OCI-LY1 (cell line): ENCODE measurements at regions not wholly inside any gene's neighbourhood (a gene's known extent, or its start where the extent isn't known, plus 50 kb on each side); places are given as distances from the start of the nearest gene placed in this dataset.
"Not testable (repeated sequence)": the region's sequence is repeated elsewhere in the genome, so short reads cannot be mapped to it uniquely, and the experiment has no call there.

Experiments used
- H2AFZ ChIP-seq: fragments of 200-600 bp; sonication (generic), shearing (Covaris generic); 2 replicates; pipeline ENCODE4 v1.6.0; 2014; ENCODE audit warnings: antibody characterized with exemption, mild to moderate bottlenecking, low read length
- H3F3A ChIP-seq: fragments of 200-600 bp; sonication (generic), shearing (Covaris generic); 2 replicates; pipeline ENCODE4 v1.6.0; 2014; ENCODE audit warnings: mild to moderate bottlenecking, antibody characterized with exemption, low read length, moderate library complexity; ENCODE audit not compliant: insufficient read depth
- H3K27ac ChIP-seq: fragments of 200-600 bp; sonication (generic); 2 replicates; pipeline ENCODE4 v1.5.1; 2014; ENCODE audit warnings: low read length, mixed run types, mild to moderate bottlenecking, low read depth; ENCODE audit not compliant: poor library complexity, severe bottlenecking
- H3K27me3 ChIP-seq: fragments of 200-600 bp; sonication (generic); 2 replicates; pipeline ENCODE4 v1.6.0; 2014; ENCODE audit warnings: antibody characterized with exemption, mild to moderate bottlenecking, low read length, moderate library complexity; ENCODE audit not compliant: insufficient read depth
- H3K36me3 ChIP-seq: fragments of 200-600 bp; sonication (generic); 2 replicates; pipeline ENCODE4 v1.6.1; 2014; ENCODE audit warnings: mild to moderate bottlenecking, antibody characterized with exemption, low read length, moderate library complexity, mixed read lengths; ENCODE audit not compliant: insufficient read depth
- H3K4me1 ChIP-seq: fragments of 200-600 bp; sonication (generic); 2 replicates; pipeline ENCODE4 v1.5.1; 2014; ENCODE audit warnings: mild to moderate bottlenecking, low read length, moderate library complexity; ENCODE audit not compliant: insufficient read depth, severe bottlenecking
- H3K4me2 ChIP-seq: fragments of 200-600 bp; sonication (generic), shearing (Covaris generic); 2 replicates; pipeline ENCODE4 v1.6.1; 2014; ENCODE audit warnings: low read length
- H3K4me3 ChIP-seq: fragments of 200-600 bp; sonication (generic); 2 replicates; pipeline ENCODE4 v1.5.1; 2014; ENCODE audit warnings: low read length, low read depth, mild to moderate bottlenecking, mixed read lengths; ENCODE audit not compliant: poor library complexity, severe bottlenecking
- H3K79me2 ChIP-seq: fragments of 200-600 bp; shearing (Covaris generic); 2 replicates; pipeline ENCODE4 v1.6.1; 2016; ENCODE audit warnings: mixed run types, low read length, mixed read lengths; ENCODE audit not compliant: insufficient read depth
- H3K9ac ChIP-seq: fragments of 200-600 bp; sonication (generic), shearing (Covaris generic); 2 replicates; pipeline ENCODE4 v1.6.1; 2014; ENCODE audit warnings: mild to moderate bottlenecking, low read length, mixed read lengths
- H3K9me2 ChIP-seq: fragments of 200-600 bp; sonication (generic), shearing (Covaris generic); 2 replicates; pipeline ENCODE4 v1.6.1; 2014; ENCODE audit warnings: low read depth, mild to moderate bottlenecking, low read length, mixed read lengths
- H3K9me3 ChIP-seq: fragments of 200-600 bp; shearing (Covaris generic); 2 replicates; pipeline ENCODE4 v1.6.1; 2014; ENCODE audit warnings: low read length, mixed read lengths
- H4K20me1 ChIP-seq: fragments of 200-600 bp; sonication (generic), shearing (Covaris generic); 2 replicates; pipeline ENCODE4 v1.6.0; 2016; ENCODE audit warnings: mild to moderate bottlenecking, low read length; ENCODE audit not compliant: insufficient read depth

DNA sequence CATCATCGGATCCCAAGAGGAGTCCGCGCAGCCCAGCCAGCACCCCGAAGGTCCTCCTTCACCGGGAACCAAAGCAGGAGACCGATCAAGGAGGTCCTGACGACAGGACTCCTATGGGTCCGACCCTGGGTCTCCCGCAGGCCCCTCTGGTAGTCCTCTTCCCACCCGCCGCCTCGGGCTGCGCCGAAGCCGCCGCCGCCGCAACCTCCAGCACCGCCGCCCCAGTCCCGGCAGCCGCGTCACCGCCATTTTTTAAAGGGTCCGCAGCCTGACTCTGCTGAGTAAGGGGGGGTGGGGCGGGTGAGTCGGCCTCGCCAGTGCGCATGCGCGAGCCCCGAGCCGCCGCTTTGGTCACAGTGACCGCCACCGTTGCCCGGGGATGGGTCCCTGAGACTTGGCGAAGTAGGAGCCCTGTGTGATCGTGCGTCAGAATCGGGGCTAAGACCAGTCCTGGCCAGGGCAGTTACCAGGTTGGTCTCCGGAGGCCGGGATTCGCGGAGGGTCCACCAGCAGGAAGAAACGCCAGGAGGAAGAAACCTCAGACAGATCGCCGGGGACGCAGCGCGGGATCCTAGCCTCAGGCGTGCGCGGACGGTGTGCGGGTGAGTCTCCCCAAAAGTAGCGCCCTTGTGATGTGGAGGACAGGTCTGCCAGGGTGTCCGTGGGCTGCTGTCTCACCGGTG, 1419.2 kb upstream of the PCDH10 start:
- not testable (repeated sequence) for H3K9me3 ChIP-seq, H3K9ac ChIP-seq, H3K36me3 ChIP-seq, H4K20me1 ChIP-seq, H3K27ac ChIP-seq, H3K79me2 ChIP-seq, H3K27me3 ChIP-seq, H2AFZ ChIP-seq, H3K4me2 ChIP-seq, H3K9me2 ChIP-seq, H3F3A ChIP-seq, H3K4me3 ChIP-seq, H3K4me1 ChIP-seq

DNA sequence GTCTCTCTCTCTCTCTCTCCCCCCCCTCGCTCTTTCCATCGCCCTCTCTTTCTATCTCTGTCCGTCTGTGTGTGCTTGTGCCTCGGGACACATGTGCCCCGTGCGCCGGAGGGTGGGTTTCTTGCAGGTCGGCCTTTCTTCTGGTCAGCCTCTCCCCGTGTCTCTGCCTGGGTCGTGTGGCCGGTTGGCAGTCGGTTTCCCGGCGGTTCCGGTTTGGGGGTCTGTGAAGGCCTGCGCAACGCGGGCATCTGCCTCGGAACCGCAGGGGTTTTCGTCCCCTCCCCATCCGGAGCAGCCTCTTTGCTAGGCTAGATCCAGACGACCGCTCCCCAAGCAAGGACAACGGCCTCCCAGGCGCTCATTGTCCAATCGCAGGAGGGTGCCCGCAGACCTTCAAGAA, 1418.5 kb upstream of the PCDH10 start:
- not testable (repeated sequence) for H3K4me2 ChIP-seq, H3K9ac ChIP-seq, H3K36me3 ChIP-seq, H3K4me3 ChIP-seq, H4K20me1 ChIP-seq, H3K9me3 ChIP-seq, H3K27ac ChIP-seq, H3K27me3 ChIP-seq, H3F3A ChIP-seq, H3K4me1 ChIP-seq, H3K9me2 ChIP-seq, H3K79me2 ChIP-seq, H2AFZ ChIP-seq

- H3K36me3 ChIP-seq, H3K9me2 ChIP-seq, H3K4me2 ChIP-seq, H3K27ac ChIP-seq, H3K4me1 ChIP-seq, H3K4me3 ChIP-seq, H3K9ac ChIP-seq, H3K79me2 ChIP-seq, H3F3A ChIP-seq, H4K20me1 ChIP-seq, H2AFZ ChIP-seq, H3K27me3 ChIP-seq, H3K9me3 ChIP-seq: not testable (repeated sequence)
Observed at GRCh38 chr4:131732034-131732630, 1417.0 kb upstream of the PCDH10 start.

- not testable (repeated sequence) for H2AFZ ChIP-seq, H3K9me3 ChIP-seq, H3K4me3 ChIP-seq, H3K36me3 ChIP-seq, H3K4me1 ChIP-seq, H3K27ac ChIP-seq, H3K4me2 ChIP-seq, H3K9me2 ChIP-seq, H3K79me2 ChIP-seq, H3F3A ChIP-seq, H3K27me3 ChIP-seq, H4K20me1 ChIP-seq, H3K9ac ChIP-seq
Observed at GRCh38 chr4:131734321-131734720, 1414.8 kb upstream of the PCDH10 start.

GRCh38 chr4:131734851-131735385, 1414.2 kb upstream of the PCDH10 start:
- not testable (repeated sequence) for H3F3A ChIP-seq, H3K4me1 ChIP-seq, H3K9ac ChIP-seq, H3K36me3 ChIP-seq, H3K79me2 ChIP-seq, H3K9me3 ChIP-seq, H3K27ac ChIP-seq, H3K4me2 ChIP-seq, H4K20me1 ChIP-seq, H3K9me2 ChIP-seq, H3K4me3 ChIP-seq, H2AFZ ChIP-seq, H3K27me3 ChIP-seq

DNA sequence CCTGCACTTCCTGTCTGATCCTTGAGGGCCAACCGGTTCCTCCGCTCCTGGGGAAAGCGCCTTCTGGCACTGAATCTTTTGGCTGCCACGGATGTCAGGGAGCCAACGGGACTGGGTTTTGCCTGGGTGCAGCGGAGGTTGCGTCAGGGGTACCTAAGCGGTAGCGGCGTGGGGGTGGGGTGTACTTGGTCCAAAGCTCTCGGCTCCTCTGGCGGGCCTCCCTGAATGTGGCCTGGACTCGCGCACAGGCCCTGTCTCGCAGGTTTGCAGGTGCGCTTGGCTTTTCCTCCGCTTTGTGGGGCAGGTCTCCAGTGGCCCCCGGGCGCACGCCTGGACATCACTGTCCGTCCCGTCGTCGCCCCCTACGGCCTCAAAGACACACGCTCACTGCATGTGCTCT, 1410.1 kb upstream of the PCDH10 start:
- H3K4me2 ChIP-seq, H3K27ac ChIP-seq, H3K9ac ChIP-seq, H3K9me2 ChIP-seq, H3K79me2 ChIP-seq, H3K4me1 ChIP-seq, H2AFZ ChIP-seq, H3K9me3 ChIP-seq, H3K4me3 ChIP-seq, H4K20me1 ChIP-seq, H3F3A ChIP-seq, H3K36me3 ChIP-seq, H3K27me3 ChIP-seq: not testable (repeated sequence)

- not testable (repeated sequence) for H2AFZ ChIP-seq, H3K27me3 ChIP-seq, H3K9me3 ChIP-seq, H3K36me3 ChIP-seq, H4K20me1 ChIP-seq, H3F3A ChIP-seq, H3K79me2 ChIP-seq, H3K4me1 ChIP-seq, H3K27ac ChIP-seq, H3K9ac ChIP-seq, H3K4me3 ChIP-seq, H3K4me2 ChIP-seq, H3K9me2 ChIP-seq
Observed at GRCh38 chr4:131741836-131742235, 1407.3 kb upstream of the PCDH10 start.
